ENCODE measurements at regions not wholly inside any gene's neighbourhood (a gene's known extent, or its start where the extent isn't known, plus 50 kb on each side); places are given as distances from the start of the nearest gene placed in this dataset.

DNA sequence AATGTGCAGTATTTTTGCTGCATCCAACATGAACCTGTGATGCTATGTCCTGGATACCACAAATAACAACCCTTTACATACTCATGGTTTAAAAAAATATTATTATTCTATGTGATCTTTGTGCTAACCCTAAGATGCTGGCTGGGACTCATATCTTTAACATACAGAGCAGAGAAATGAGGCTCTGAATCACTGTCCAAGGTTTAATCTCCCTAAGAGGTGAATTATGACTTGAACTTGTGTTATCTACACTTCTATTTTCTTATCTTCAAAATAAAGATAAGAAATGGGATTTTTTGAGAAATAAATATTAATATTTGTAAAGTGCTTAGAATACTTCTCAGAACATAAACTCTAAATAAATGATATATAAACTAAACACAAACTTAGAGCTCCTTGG lies 68.8 kb upstream of the GRIA1 start:
- intact Hi-C loops (cut with DNase I; ENCODE audit: low total_unique reads): no loop called here
- TF ChIP-seq POLR2A (IDR thresholded peaks at IDR 0.05): no peak
- TF ChIP-seq, protein P1, sequence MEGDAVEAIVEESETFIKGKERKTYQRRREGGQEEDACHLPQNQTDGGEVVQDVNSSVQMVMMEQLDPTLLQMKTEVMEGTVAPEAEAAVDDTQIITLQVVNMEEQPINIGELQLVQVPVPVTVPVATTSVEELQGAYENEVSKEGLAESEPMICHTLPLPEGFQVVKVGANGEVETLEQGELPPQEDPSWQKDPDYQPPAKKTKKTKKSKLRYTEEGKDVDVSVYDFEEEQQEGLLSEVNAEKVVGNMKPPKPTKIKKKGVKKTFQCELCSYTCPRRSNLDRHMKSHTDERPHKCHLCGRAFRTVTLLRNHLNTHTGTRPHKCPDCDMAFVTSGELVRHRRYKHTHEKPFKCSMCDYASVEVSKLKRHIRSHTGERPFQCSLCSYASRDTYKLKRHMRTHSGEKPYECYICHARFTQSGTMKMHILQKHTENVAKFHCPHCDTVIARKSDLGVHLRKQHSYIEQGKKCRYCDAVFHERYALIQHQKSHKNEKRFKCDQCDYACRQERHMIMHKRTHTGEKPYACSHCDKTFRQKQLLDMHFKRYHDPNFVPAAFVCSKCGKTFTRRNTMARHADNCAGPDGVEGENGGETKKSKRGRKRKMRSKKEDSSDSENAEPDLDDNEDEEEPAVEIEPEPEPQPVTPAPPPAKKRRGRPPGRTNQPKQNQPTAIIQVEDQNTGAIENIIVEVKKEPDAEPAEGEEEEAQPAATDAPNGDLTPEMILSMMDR (IDR thresholded peaks at IDR 0.05): no peak
- H3K4me3 ChIP-seq (ENCODE audit: low read depth, poor library complexity, severe bottlenecking): no peak overlapping the region
- DNase-seq (ENCODE audit: low spot score in 2 of 2): no peak

DNA sequence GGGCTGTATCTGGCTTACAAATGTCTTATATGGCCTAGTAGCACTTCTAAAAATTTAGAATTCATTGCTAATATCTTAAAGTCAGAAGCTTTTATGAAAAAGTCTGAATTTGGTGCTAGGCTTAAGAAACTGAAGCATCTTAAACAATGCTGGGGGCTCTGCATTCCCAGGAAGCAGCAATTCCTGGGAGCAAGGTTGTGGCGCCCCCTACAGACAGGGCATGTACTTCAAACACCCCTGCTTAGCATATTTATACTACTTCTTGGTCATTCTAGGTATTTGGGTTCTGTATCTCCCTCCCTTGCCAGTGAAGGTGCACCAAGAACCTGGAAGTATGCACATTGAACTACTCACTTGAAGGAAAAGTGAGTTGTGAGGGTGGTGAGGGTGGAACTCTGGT lies 64.6 kb upstream of the GRIA1 start:
- intact Hi-C loops (cut with DNase I; ENCODE audit: low total_unique reads): no loop called here
- TF ChIP-seq, protein P1 (IDR thresholded peaks at IDR 0.05): no peak
- no peak for TF ChIP-seq POLR2A (IDR thresholded peaks at IDR 0.05)
- WGBS, 2 donors: 35 to 47% methylated on average over 1 of the region's 1 CpG
- H3K4me3 ChIP-seq (ENCODE audit: low read depth, poor library complexity, severe bottlenecking): no peak overlapping the region
- DNase-seq (ENCODE audit: low spot score in 2 of 2): no peak

DNA sequence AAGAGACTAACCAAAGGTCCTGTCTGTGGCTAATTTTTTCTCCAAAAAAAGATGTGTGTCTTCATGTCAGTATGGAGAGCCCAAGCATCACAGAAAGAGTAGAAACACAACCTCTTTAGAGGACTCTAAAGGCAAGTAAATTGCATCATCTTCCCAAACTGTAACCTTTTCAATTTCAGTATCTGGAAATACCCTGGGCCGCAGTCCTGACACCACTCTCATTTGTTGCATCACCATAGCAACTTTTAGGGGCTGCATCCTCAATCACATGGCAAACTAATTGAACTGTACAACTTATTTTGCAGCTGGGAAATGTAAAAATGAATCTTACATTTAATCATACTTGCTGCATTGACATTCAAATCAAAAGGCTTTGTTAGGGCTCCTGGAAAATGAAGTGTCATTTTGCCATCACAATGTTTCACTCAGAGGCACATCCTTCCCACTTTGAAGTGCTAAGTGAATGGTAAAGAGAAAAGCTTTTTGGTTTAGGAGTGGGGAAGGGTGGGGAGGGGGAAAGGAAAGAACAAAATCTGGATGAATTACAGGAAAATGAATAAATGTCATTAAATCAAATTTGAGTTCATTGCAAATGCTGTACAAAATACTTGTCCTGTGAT lies 60.6 kb upstream of the GRIA1 start:
- no peak overlapping the region for H3K4me3 ChIP-seq (ENCODE audit: low read depth, poor library complexity, severe bottlenecking)
- TF ChIP-seq, protein P1 (IDR thresholded peaks at IDR 0.05): no peak
- no peak for TF ChIP-seq POLR2A (IDR thresholded peaks at IDR 0.05)
- intact Hi-C loops (cut with DNase I; ENCODE audit: low total_unique reads): no loop called here
- WGBS, 2 donors: 77 to 82% methylated on average over 1 of the region's 1 CpG
- no peak for DNase-seq (ENCODE audit: low spot score in 2 of 2)

DNA sequence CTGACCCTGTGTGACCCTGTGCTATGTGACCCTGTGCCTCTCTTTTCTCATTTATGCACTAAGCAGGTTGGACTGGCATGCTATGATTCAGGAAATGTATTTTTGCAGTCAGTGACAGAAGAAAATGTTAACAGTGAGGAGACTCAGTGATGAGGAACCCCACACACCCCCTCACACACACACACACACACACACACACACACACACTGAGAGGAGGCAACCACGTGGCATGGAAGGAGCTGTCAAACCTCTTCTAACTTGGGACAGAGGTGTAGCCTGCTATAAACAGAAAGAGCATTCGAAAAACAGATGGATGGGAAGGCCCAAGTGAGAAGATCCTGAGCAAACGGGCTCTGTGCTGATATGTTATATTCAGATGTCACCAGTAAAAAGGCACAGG lies 57.9 kb upstream of the GRIA1 start:
- intact Hi-C loops (cut with DNase I; ENCODE audit: low total_unique reads): no loop called here
- WGBS, 2 donors: 67 to 71% methylated on average over 3 of the region's 3 CpGs

DNA sequence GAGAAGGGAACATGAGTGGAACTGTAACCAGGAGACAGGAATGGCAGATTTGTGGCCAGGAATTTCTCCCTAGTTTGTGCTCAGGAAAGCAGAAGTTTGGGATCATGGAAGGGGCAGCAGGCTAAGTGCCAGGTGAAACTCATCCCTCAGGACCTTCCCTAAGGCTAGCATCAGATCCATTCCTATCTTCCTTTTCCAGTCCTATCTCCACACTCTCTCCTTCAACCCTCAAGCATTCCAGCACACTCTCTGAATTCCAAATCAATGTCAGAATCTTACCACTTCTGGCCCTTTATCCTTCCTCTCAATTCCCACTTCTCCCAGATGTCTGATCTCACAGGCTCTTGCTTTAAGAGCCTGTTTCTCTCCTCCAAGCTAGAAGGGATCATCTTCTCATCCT lies 53.2 kb upstream of the GRIA1 start:
- no peak for TF ChIP-seq POLR2A (IDR thresholded peaks at IDR 0.05)
- TF ChIP-seq, protein P1 (IDR thresholded peaks at IDR 0.05): no peak
- intact Hi-C loops (cut with DNase I; ENCODE audit: low total_unique reads): no loop called here
- no peak for DNase-seq (ENCODE audit: low spot score in 2 of 2)
- no peak overlapping the region for H3K4me3 ChIP-seq (ENCODE audit: low read depth, poor library complexity, severe bottlenecking)

More for the DNA sequence above, 57.9 kb upstream of the GRIA1 start:
- TF ChIP-seq, protein P1 (IDR thresholded peaks at IDR 0.05): no peak
- no peak for TF ChIP-seq POLR2A (IDR thresholded peaks at IDR 0.05)
- no peak overlapping the region for H3K4me3 ChIP-seq (ENCODE audit: low read depth, poor library complexity, severe bottlenecking)
- DNase-seq (ENCODE audit: low spot score in 2 of 2): no peak

DNA sequence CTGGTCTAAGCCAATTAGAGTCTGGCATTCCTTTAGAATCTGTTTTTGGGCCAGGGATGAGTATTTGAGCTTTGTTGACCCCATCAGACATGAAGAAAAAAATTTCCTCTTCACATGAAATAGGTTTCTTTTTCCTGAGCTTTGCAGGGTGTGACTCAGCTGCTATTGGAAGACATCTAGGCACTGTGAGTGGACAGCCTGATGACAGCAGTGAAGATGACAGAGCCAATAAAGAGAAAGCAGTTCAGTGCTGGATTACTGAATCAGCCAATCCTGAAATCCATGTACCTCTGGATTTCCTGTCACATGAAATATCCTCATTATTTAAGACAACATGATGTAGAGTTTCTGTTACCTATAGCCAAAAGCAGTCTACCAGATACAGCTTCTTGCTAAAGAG lies 51.3 kb upstream of the GRIA1 start:
- no peak for DNase-seq (ENCODE audit: low spot score in 2 of 2)
- intact Hi-C loops (cut with DNase I; ENCODE audit: low total_unique reads): no loop called here
- H3K4me3 ChIP-seq (ENCODE audit: low read depth, poor library complexity, severe bottlenecking): no peak overlapping the region
- no peak for TF ChIP-seq POLR2A (IDR thresholded peaks at IDR 0.05)
- TF ChIP-seq, protein P1 (IDR thresholded peaks at IDR 0.05): no peak

All from lower leg skin (tissue), 4 donors.